ENCODE measurements at regions not wholly inside any gene's neighbourhood (a gene's known extent, or its start where the extent isn't known, plus 50 kb on each side); places are given as distances from the start of the nearest gene placed in this dataset.
"Not testable (repeated sequence)": the region's sequence is repeated elsewhere in the genome, so short reads cannot be mapped to it uniquely, and the experiment has no call there.

GRCh38 chr6:55937261-55937947 lies 62.0 kb upstream of the BMP5 start:
- no peak for DNase-seq (ENCODE audit: extremely low spot score)
- ChIA-PET POLR2A (interaction anchor here (0.6 kb wide), 1 partner anchor 439 kb away, joined by 3 read pairs; no protein-coding TSS in a partner anchor), CTCF (interaction anchor here (1.3 to 1.8 kb wide), 4 partner anchors 12 to 22 kb away, joined by 3 to 8 read pairs (median 5); no protein-coding TSS in a partner anchor)
- TF ChIP-seq CTCF (IDR thresholded peaks at IDR 0.05; ENCODE audit: control extremely low read depth, extremely low read depth, low read depth, missing control alignments), result no peak

GRCh38 chr6:55931101-55931500 lies 55.7 kb upstream of the BMP5 start:
- TF ChIP-seq CTCF (IDR thresholded peaks at IDR 0.05; ENCODE audit: control extremely low read depth, extremely low read depth, low read depth, missing control alignments), result no peak
- ChIA-PET CTCF (no interaction called here), POLR2A (no interaction called here)
- DNase-seq (ENCODE audit: extremely low spot score), result no peak

GRCh38 chr6:55927713-55928112 lies 52.3 kb upstream of the BMP5 start:
- POLR2A ChIA-PET; DNase-seq (ENCODE audit: extremely low spot score): not testable (repeated sequence)
- CTCF ChIA-PET, result interaction anchor here (1.8 kb wide), 1 partner anchor 9 kb away, joined by 3 read pairs; no protein-coding TSS in a partner anchor

GRCh38 chr6:55925292-55925691 lies 49.9 kb upstream of the BMP5 start:
- no peak for TF ChIP-seq CTCF (IDR thresholded peaks at IDR 0.05; ENCODE audit: control extremely low read depth, extremely low read depth, low read depth, missing control alignments)
- DNase-seq (ENCODE audit: extremely low spot score), result no peak
- CTCF ChIA-PET, result no interaction called here
- POLR2A ChIA-PET, result no interaction called here

Measured in GM10248 (cell line).